ENCODE measurements at regions not wholly inside any gene's neighbourhood (a gene's known extent, or its start where the extent isn't known, plus 50 kb on each side); places are given as distances from the start of the nearest gene placed in this dataset.
A peak's percentile ranks its signal among the peaks of the same experiment; 100 is the strongest.

- Histone ChIP-seq H3K4me1 (no peaks in the 10 kb centered on the region), H3K4me3 (no peak overlapping the region), H3K36me3 (no peaks in the 10 kb centered on the region), H3K27me3 (ENCODE audit: low read depth) (no peaks in the 10 kb centered on the region), H3K27ac (no peak overlapping the region), H3K9me3 (no peaks in the 10 kb centered on the region)
- ATAC-seq, result no peak
- no peak for TF ChIP-seq CTCF (IDR thresholded peaks at IDR 0.05)
- intact Hi-C loops (cut with DNase I), result no loop called here
- DNase-seq, result no peak
These were observed 67.8 kb upstream of the MMP2 start for GRCh38 chr16:55411231-55411630.

GRCh38 chr16:55418586-55418985 lies 60.4 kb upstream of the MMP2 start:
- no peaks in the 10 kb centered on the region for H3K4me1 ChIP-seq
- H3K36me3 ChIP-seq, result no peaks in the 10 kb centered on the region
- H3K27me3 ChIP-seq (ENCODE audit: low read depth), result no peaks in the 10 kb centered on the region
- DNase-seq, result no peak
- H3K9me3 ChIP-seq, result no peaks in the 10 kb centered on the region
- intact Hi-C loops (cut with DNase I), result no loop called here
- H3K4me3 ChIP-seq, result no peak overlapping the region
- TF ChIP-seq CTCF (IDR thresholded peaks at IDR 0.05), result no peak
- H3K27ac ChIP-seq, result no peak overlapping the region
- no peak for ATAC-seq

- Histone ChIP-seq H3K9me3 (no peaks in the 10 kb centered on the region), H3K27me3 (ENCODE audit: low read depth) (no peaks in the 10 kb centered on the region), H3K4me1 (no peaks in the 10 kb centered on the region), H3K36me3 (no peaks in the 10 kb centered on the region), H3K27ac (no peak overlapping the region), H3K4me3 (no peak overlapping the region)
- DNase-seq, result no peak
- ATAC-seq, result no peak
- TF ChIP-seq CTCF (IDR thresholded peaks at IDR 0.05), result no peak
- intact Hi-C loops (cut with DNase I), result no loop called here
These were observed 57.8 kb upstream of the MMP2 start for GRCh38 chr16:55421226-55421625.

GRCh38 chr16:55426865-55427484 lies 52.0 kb upstream of the MMP2 start:
- no peaks in the 10 kb centered on the region for H3K27me3 ChIP-seq (ENCODE audit: low read depth)
- TF ChIP-seq CTCF (IDR thresholded peaks at IDR 0.05), result no peak
- H3K36me3 ChIP-seq, result no peaks in the 10 kb centered on the region
- DNase-seq (no peak), ATAC-seq (peak; percentile 29 to 67)
- intact Hi-C loops (cut with DNase I), result no loop called here
- H3K4me1 ChIP-seq, result peaks cover 9% of the 10 kb centered on the region
- H3K4me3 ChIP-seq, result no peak overlapping the region
- no peak overlapping the region for H3K27ac ChIP-seq
- no peaks in the 10 kb centered on the region for H3K9me3 ChIP-seq

Measured in lower lobe of right lung (tissue), 2 donors.